Lung (tissue), 11 donors: ENCODE measurements at regions not wholly inside any gene's neighbourhood (a gene's known extent, or its start where the extent isn't known, plus 50 kb on each side); places are given as distances from the start of the nearest gene placed in this dataset.

ENCODE experiments used
- ATAC-seq: fragments of 200-7000 bp; cut with Tn5 transposase; one replicate; pipeline ENCODE4 v1.9.1; 2020; ENCODE audit warnings: moderate number of reproducible peaks; ENCODE audit not compliant: insufficient read depth, low FRiP score
- DNase-seq, 3 donors: peaks; one replicate each; pipeline ENCODE4 v3.0.0-alpha.2; 2013 to 2017
- H3K27ac ChIP-seq, 2 donors: one replicate each; pipeline ENCODE4 v1.5.1; 2013; ENCODE audit warnings: mild to moderate bottlenecking in 2 of 2, moderate library complexity in 2 of 2, control low read depth in 1 of 2, inconsistent platforms in 1 of 2, low read depth in 1 of 2, low read length in 1 of 2
- H3K27me3 ChIP-seq, 3 donors: one replicate each; pipeline ENCODE4 v1.5.1; 2013; ENCODE audit warnings: low read length in 2 of 3; ENCODE audit not compliant: control insufficient read depth in 3 of 3, insufficient read depth in 3 of 3
- H3K36me3 ChIP-seq, 4 donors: one replicate each; pipeline ENCODE4 v1.5.1; 2013; ENCODE audit warnings: low read length in 4 of 4, mild to moderate bottlenecking in 1 of 4, moderate library complexity in 1 of 4; ENCODE audit not compliant: control insufficient read depth in 4 of 4, insufficient read depth in 4 of 4
- H3K4me1 ChIP-seq, 5 donors: one replicate each; pipeline ENCODE4 v1.5.1; 2013; ENCODE audit warnings: low read length in 5 of 5, mild to moderate bottlenecking in 2 of 5, moderate library complexity in 1 of 5; ENCODE audit not compliant: control insufficient read depth in 5 of 5, insufficient read depth in 5 of 5
- H3K4me3 ChIP-seq: one replicate; pipeline ENCODE4 v1.5.1; 2013; ENCODE audit warnings: mild to moderate bottlenecking, control low read depth, moderate library complexity
- H3K9ac ChIP-seq, 2 donors: one replicate each; pipeline ENCODE4 v1.5.1; 2013; ENCODE audit warnings: low read length in 2 of 2, control low read depth in 1 of 2; ENCODE audit not compliant: insufficient read depth in 1 of 2
- H3K9me3 ChIP-seq, 4 donors: one replicate each; pipeline ENCODE4 v1.5.1; 2013; ENCODE audit warnings: low read length in 3 of 4, mild to moderate bottlenecking in 1 of 4, moderate library complexity in 1 of 4; ENCODE audit not compliant: control insufficient read depth in 4 of 4, insufficient read depth in 3 of 4
- WGBS, 2 donors: extraction: QIAGEN DNeasy Blood & Tissue Kit; methylation state at CpG; one replicate each; pipeline ENCODE4 v1.1.7; 2013; 5-methylcytosine and 5-hydroxymethylcytosine counted together
- TF ChIP-seq, protein P1 (sequence below): IDR thresholded peaks from 2 replicates; pipeline ENCODE4 v1.5.1; 2012; ENCODE audit warnings: mild to moderate bottlenecking; ENCODE audit errors: control extremely low read depth, extremely low read depth
- donor health status: control.
- donor health status: control.
- donor health status: Bipolar disorder and iron deficiency.
- donor health status: healthy.
- donor health status: DM: yes; HTN: yes; CAD: no.

GRCh38 chr6:144854654-144855053 is 569.5 kb downstream of the UTRN start:
- peaks cover 3 to 6% (median 4%) of the 10 kb centered on the region in 4 donors for H3K36me3 ChIP-seq
- H3K27me3 ChIP-seq, result no peaks in the 10 kb centered on the region
- no peaks in the 10 kb centered on the region for H3K9me3 ChIP-seq
- no peak for ATAC-seq
- 75 to 90% methylated on average over 1 of the region's 1 CpG for WGBS, 2 donors
- no peak overlapping the region for H3K9ac ChIP-seq
- no peak overlapping the region for H3K27ac ChIP-seq
- DNase-seq, result no peak
- no peak overlapping the region for H3K4me3 ChIP-seq
- TF ChIP-seq, protein P1, sequence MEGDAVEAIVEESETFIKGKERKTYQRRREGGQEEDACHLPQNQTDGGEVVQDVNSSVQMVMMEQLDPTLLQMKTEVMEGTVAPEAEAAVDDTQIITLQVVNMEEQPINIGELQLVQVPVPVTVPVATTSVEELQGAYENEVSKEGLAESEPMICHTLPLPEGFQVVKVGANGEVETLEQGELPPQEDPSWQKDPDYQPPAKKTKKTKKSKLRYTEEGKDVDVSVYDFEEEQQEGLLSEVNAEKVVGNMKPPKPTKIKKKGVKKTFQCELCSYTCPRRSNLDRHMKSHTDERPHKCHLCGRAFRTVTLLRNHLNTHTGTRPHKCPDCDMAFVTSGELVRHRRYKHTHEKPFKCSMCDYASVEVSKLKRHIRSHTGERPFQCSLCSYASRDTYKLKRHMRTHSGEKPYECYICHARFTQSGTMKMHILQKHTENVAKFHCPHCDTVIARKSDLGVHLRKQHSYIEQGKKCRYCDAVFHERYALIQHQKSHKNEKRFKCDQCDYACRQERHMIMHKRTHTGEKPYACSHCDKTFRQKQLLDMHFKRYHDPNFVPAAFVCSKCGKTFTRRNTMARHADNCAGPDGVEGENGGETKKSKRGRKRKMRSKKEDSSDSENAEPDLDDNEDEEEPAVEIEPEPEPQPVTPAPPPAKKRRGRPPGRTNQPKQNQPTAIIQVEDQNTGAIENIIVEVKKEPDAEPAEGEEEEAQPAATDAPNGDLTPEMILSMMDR, result no peak
- H3K4me1 ChIP-seq, result no peaks in the 10 kb centered on the region

- no peak overlapping the region for H3K4me3 ChIP-seq
- H3K9me3 ChIP-seq, result no peaks in the 10 kb centered on the region
- no peaks in the 10 kb centered on the region for H3K27me3 ChIP-seq
- ATAC-seq (no peak), DNase-seq (no peak)
- TF ChIP-seq, protein P1, result no peak
- no peak overlapping the region for H3K9ac ChIP-seq
- no peaks in the 10 kb centered on the region for H3K4me1 ChIP-seq
- H3K27ac ChIP-seq, result no peak overlapping the region
- H3K36me3 ChIP-seq, result peaks cover 3 to 6% (median 4%) of the 10 kb centered on the region in 4 donors
Measured at GRCh38 chr6:144855375-144855774, 570.2 kb downstream of the UTRN start.

- no peak overlapping the region for H3K4me3 ChIP-seq
- no peak overlapping the region for H3K27ac ChIP-seq
- ATAC-seq (no peak), DNase-seq (no peak)
- WGBS, 2 donors, result 91 to 97% methylated on average over 2 of the region's 2 CpGs
- no peaks in the 10 kb centered on the region for H3K27me3 ChIP-seq
- H3K4me1 ChIP-seq, result no peaks in the 10 kb centered on the region
- H3K9ac ChIP-seq, result no peak overlapping the region
- no peaks in the 10 kb centered on the region for H3K9me3 ChIP-seq
- TF ChIP-seq, protein P1, result no peak
- H3K36me3 ChIP-seq, result peaks cover 1 to 3% (median 2%) of the 10 kb centered on the region in 4 donors
Measured at GRCh38 chr6:144855812-144856531, 570.8 kb downstream of the UTRN start.

- H3K4me3 ChIP-seq, result no peak overlapping the region
- H3K9ac ChIP-seq, result no peak overlapping the region
- no peak for ATAC-seq
- peaks cover 0 to 3% (median under 1%) of the 10 kb centered on the region in 4 donors for H3K36me3 ChIP-seq
- H3K27me3 ChIP-seq, result no peaks in the 10 kb centered on the region
- no peak overlapping the region for H3K27ac ChIP-seq
- TF ChIP-seq, protein P1, result no peak
- H3K9me3 ChIP-seq, result no peaks in the 10 kb centered on the region
- DNase-seq, result no peak
- H3K4me1 ChIP-seq, result no peaks in the 10 kb centered on the region
- WGBS, 2 donors, result 89 to 92% methylated on average over 3 of the region's 3 CpGs
Measured at GRCh38 chr6:144856622-144857021, 571.5 kb downstream of the UTRN start.
